Breast epithelium (tissue), 4 donors: ENCODE measurements at regions not wholly inside any gene's neighbourhood (a gene's known extent, or its start where the extent isn't known, plus 50 kb on each side); places are given as distances from the start of the nearest gene placed in this dataset.

ENCODE experiments used
- DNase-seq, 2 donors: peaks; one replicate each; pipeline ENCODE4 v3.0.0-alpha.2; 2019; ENCODE audit warnings: low spot score in 2 of 2
- H3K27ac ChIP-seq, 2 donors: fragments of 200-600 bp; sonication (generic) in 1 of 2; one replicate each; pipeline ENCODE4 v1.5.1; 2016 to 2019; ENCODE audit warnings: mild to moderate bottlenecking in 1 of 2
- H3K27me3 ChIP-seq, 2 donors: fragments of 200-600 bp; sonication (generic) in 1 of 2; one replicate each; pipeline versions ENCODE4 v1.5.1 to v1.6.0; 2017 to 2019; ENCODE audit warnings: control low read depth in 1 of 2, mild to moderate bottlenecking in 1 of 2
- H3K36me3 ChIP-seq: fragments of 200-600 bp; one replicate; pipeline ENCODE4 v1.5.1; 2019
- H3K4me1 ChIP-seq, 2 donors: fragments of 200-600 bp; sonication (generic); one replicate each; pipeline ENCODE4 v1.5.1; 2016 to 2019; ENCODE audit warnings: control low read depth in 1 of 2
- H3K4me3 ChIP-seq, 3 donors: fragments of 200-600 bp; sonication (generic); 1 replicate in 2 of 3; 2 replicates in 1 of 3; pipeline ENCODE4 v1.5.1; 2016 to 2019; ENCODE audit warnings: mild to moderate bottlenecking in 3 of 3, moderate library complexity in 2 of 3
- H3K9me3 ChIP-seq, 2 donors: fragments of 200-600 bp; sonication (generic) in 1 of 2; one replicate each; pipeline ENCODE4 v1.5.1; 2016 to 2019; ENCODE audit warnings: control low read depth in 1 of 2
- CTCF ChIP-seq, 3 donors: fragments of 450-650 bp; IDR thresholded peaks; one replicate each; pipeline ENCODE4 v1.5.1; 2016 to 2017; ENCODE audit warnings: antibody characterized with exemption in 3 of 3, mild to moderate bottlenecking in 3 of 3, moderate library complexity in 3 of 3
- POLR2A ChIP-seq: fragments of 450-650 bp; IDR thresholded peaks from one replicate; pipeline ENCODE4 v1.6.1; 2016; ENCODE audit warnings: antibody characterized with exemption, mild to moderate bottlenecking, moderate library complexity
- POLR2AphosphoS5 ChIP-seq, 3 donors: sonication (generic); formaldehyde crosslinking; IDR thresholded peaks; one replicate each; pipeline ENCODE4 v1.6.1; 2017; ENCODE audit warnings: antibody characterized with exemption in 3 of 3
- intact Hi-C: fragments of 100-400 bp; cut with DNase I; formaldehyde crosslinking; loops from one replicate; pipeline ENCODE4 v1.15.1; 2023; ENCODE audit warnings: low total_unique reads

GRCh38 chr10:65805511-65805910 is 1120.3 kb upstream of the LRRTM3 start:
- no peaks in the 10 kb centered on the region for H3K36me3 ChIP-seq
- no peaks in the 10 kb centered on the region for H3K9me3 ChIP-seq
- no peaks in the 10 kb centered on the region for H3K4me1 ChIP-seq
- no peak for DNase-seq
- no peaks in the 10 kb centered on the region for H3K27me3 ChIP-seq
- intact Hi-C loops = loop anchor here (10.0 kb wide), 1 partner anchor 591 kb away; no protein-coding TSS in a partner anchor
- H3K4me3 ChIP-seq = no peak overlapping the region
- no peak overlapping the region for H3K27ac ChIP-seq
- no peak for TF ChIP-seq CTCF (IDR thresholded peaks at IDR 0.05)
- no peak for TF ChIP-seq POLR2A
- TF ChIP-seq POLR2AphosphoS5 (IDR thresholded peaks at IDR 0.05) = no peak

- Histone ChIP-seq H3K27ac (no peak overlapping the region), H3K4me1 (no peaks in the 10 kb centered on the region), H3K27me3 (no peaks in the 10 kb centered on the region), H3K9me3 (no peaks in the 10 kb centered on the region), H3K4me3 (no peak overlapping the region), H3K36me3 (no peaks in the 10 kb centered on the region)
- DNase-seq = no peak
- intact Hi-C loops = loop anchor here (10.0 kb wide), 1 partner anchor 591 kb away; no protein-coding TSS in a partner anchor
- TF ChIP-seq POLR2A (no peak), POLR2AphosphoS5 (IDR thresholded peaks at IDR 0.05) (no peak), CTCF (IDR thresholded peaks at IDR 0.05) (no peak)
These were observed 1119.8 kb upstream of the LRRTM3 start for GRCh38 chr10:65805993-65806392.

GRCh38 chr10:65808687-65809333 is 1117.0 kb upstream of the LRRTM3 start:
- TF ChIP-seq POLR2AphosphoS5 (IDR thresholded peaks at IDR 0.05) (no peak), CTCF (IDR thresholded peaks at IDR 0.05) (no peak), POLR2A (no peak)
- H3K36me3 ChIP-seq = no peaks in the 10 kb centered on the region
- H3K9me3 ChIP-seq = peaks cover 0 to 6% of the 10 kb centered on the region in 2 donors
- no peak for DNase-seq
- no peaks in the 10 kb centered on the region for H3K27me3 ChIP-seq
- intact Hi-C loops = loop anchor here (10.0 kb wide), 1 partner anchor 594 kb away; no protein-coding TSS in a partner anchor
- no peak overlapping the region for H3K27ac ChIP-seq
- no peaks in the 10 kb centered on the region for H3K4me1 ChIP-seq
- no peak overlapping the region for H3K4me3 ChIP-seq

- Histone ChIP-seq H3K4me1 (no peaks in the 10 kb centered on the region), H3K4me3 (no peak overlapping the region), H3K36me3 (no peaks in the 10 kb centered on the region), H3K27me3 (no peaks in the 10 kb centered on the region), H3K27ac (no peak overlapping the region), H3K9me3 (peaks cover 0 to 6% of the 10 kb centered on the region in 2 donors)
- intact Hi-C loops = no loop called here
- DNase-seq = no peak
- TF ChIP-seq POLR2A = no peak
- no peak for TF ChIP-seq CTCF (IDR thresholded peaks at IDR 0.05)
- no peak for TF ChIP-seq POLR2AphosphoS5 (IDR thresholded peaks at IDR 0.05)
These were observed 1113.8 kb upstream of the LRRTM3 start for GRCh38 chr10:65811931-65812525.

GRCh38 chr10:65816536-65816935 is 1109.3 kb upstream of the LRRTM3 start:
- no peak overlapping the region for H3K27ac ChIP-seq
- intact Hi-C loops = no loop called here

More at GRCh38 chr10:65816536-65816935, 1109.3 kb upstream of the LRRTM3 start:
- Histone ChIP-seq H3K9me3 (peaks cover 0 to 6% of the 10 kb centered on the region in 2 donors), H3K4me1 (no peaks in the 10 kb centered on the region), H3K27me3 (no peaks in the 10 kb centered on the region), H3K36me3 (no peaks in the 10 kb centered on the region), H3K4me3 (no peak overlapping the region)
- no peak for TF ChIP-seq POLR2AphosphoS5 (IDR thresholded peaks at IDR 0.05)
- no peak for TF ChIP-seq CTCF (IDR thresholded peaks at IDR 0.05)
- TF ChIP-seq POLR2A = no peak
- DNase-seq = no peak
